Astrocyte (in vitro differentiated cells and primary cell): ENCODE measurements at regions not wholly inside any gene's neighbourhood (a gene's known extent, or its start where the extent isn't known, plus 50 kb on each side); places are given as distances from the start of the nearest gene placed in this dataset.
A peak's percentile ranks its signal among the peaks of the same experiment; 100 is the strongest.
"Not testable (repeated sequence)": the region's sequence is repeated elsewhere in the genome, so short reads cannot be mapped to it uniquely, and the experiment has no call there.

ENCODE experiments used
- DNase-seq: peaks from one replicate; pipeline ENCODE4 v3.0.0-alpha.2; 2010; ENCODE audit warnings: low read depth
- FAIRE-seq: peaks from 2 replicates; lab custom pipeline; 2011; peaks lifted over from hg19 to GRCh38; lab: Jason Lieb, UNC
- H2AFZ ChIP-seq: 2 replicates; pipeline ENCODE4 v1.6.0; 2012; ENCODE audit warnings: low read depth, low read length, inconsistent platforms
- H3K27ac ChIP-seq: 2 replicates; pipeline ENCODE4 v1.5.1; 2011; ENCODE audit warnings: low read depth, low read length, inconsistent platforms
- H3K27me3 ChIP-seq: 2 replicates; pipeline ENCODE4 v1.6.0; 2011; ENCODE audit warnings: low read length, inconsistent platforms; ENCODE audit not compliant: insufficient read depth
- H3K36me3 ChIP-seq: 2 replicates; pipeline ENCODE4 v1.5.1; 2011; ENCODE audit warnings: low read length, inconsistent platforms; ENCODE audit not compliant: insufficient read depth
- H3K4me1 ChIP-seq: 2 replicates; pipeline ENCODE4 v1.5.1; 2011; ENCODE audit warnings: low read length, inconsistent platforms; ENCODE audit not compliant: insufficient read depth
- H3K4me2 ChIP-seq: 2 replicates; pipeline ENCODE4 v1.6.0; 2012; ENCODE audit warnings: low read length, inconsistent platforms
- H3K4me3 ChIP-seq: 2 replicates; pipeline ENCODE4 v1.5.1; 2011; ENCODE audit warnings: low read depth, mild to moderate bottlenecking, low read length, inconsistent platforms; ENCODE audit not compliant: insufficient read depth
- H3K79me2 ChIP-seq: 2 replicates; pipeline ENCODE4 v1.6.0; 2012; ENCODE audit warnings: mild to moderate bottlenecking, low read length, inconsistent platforms; ENCODE audit not compliant: insufficient read depth
- H3K9ac ChIP-seq: 2 replicates; pipeline ENCODE4 v1.6.0; 2012; ENCODE audit warnings: mild to moderate bottlenecking, low read length, inconsistent platforms
- H3K9me3 ChIP-seq: 2 replicates; pipeline ENCODE4 v1.5.1; 2012; ENCODE audit warnings: low read depth, mild to moderate bottlenecking, low read length, inconsistent platforms; ENCODE audit not compliant: insufficient read depth
- H4K20me1 ChIP-seq: 2 replicates; pipeline ENCODE4 v1.6.0; 2012; ENCODE audit warnings: low read length, inconsistent platforms; ENCODE audit not compliant: insufficient read depth
- H3K27ac Mint-ChIP-seq: one replicate; pipeline ENCODE4 v1.8.0; 2021; ENCODE audit warnings: mild to moderate bottlenecking, mixed read lengths; ENCODE audit not compliant: unreplicated experiment
- H3K27me3 Mint-ChIP-seq: one replicate; pipeline ENCODE4 v1.8.0; 2021; ENCODE audit warnings: low read depth, mixed read lengths; ENCODE audit not compliant: unreplicated experiment
- H3K36me3 Mint-ChIP-seq: one replicate; pipeline ENCODE4 v1.8.0; 2021; ENCODE audit warnings: low read depth, mixed read lengths; ENCODE audit not compliant: unreplicated experiment
- H3K4me1 Mint-ChIP-seq: one replicate; pipeline ENCODE4 v1.8.0; 2021; ENCODE audit warnings: low read depth, mixed read lengths; ENCODE audit not compliant: unreplicated experiment
- H3K4me3 Mint-ChIP-seq: one replicate; pipeline ENCODE4 v1.8.0; 2021; ENCODE audit warnings: mild to moderate bottlenecking, moderate library complexity, mixed read lengths; ENCODE audit not compliant: unreplicated experiment
- H3K9me3 Mint-ChIP-seq: one replicate; pipeline ENCODE4 v1.8.0; 2021; ENCODE audit warnings: mild to moderate bottlenecking, mixed read lengths; ENCODE audit not compliant: unreplicated experiment
- CTCF ChIP-seq: IDR thresholded peaks from 2 replicates; pipeline ENCODE4 v1.5.1; 2011; ENCODE audit warnings: low read depth, mild to moderate bottlenecking, inconsistent platforms, low read length, moderate library complexity; ENCODE audit not compliant: insufficient read depth
- EZH2 ChIP-seq: IDR thresholded peaks from 2 replicates; pipeline ENCODE4 v1.6.1; 2012; ENCODE audit warnings: mild to moderate bottlenecking, low read length, inconsistent platforms; ENCODE audit not compliant: insufficient read depth

- H3K27me3 Mint-ChIP-seq = peaks cover 36% of the 10 kb centered on the region
- TF ChIP-seq EZH2 (no peak), CTCF (no peak)
- Histone ChIP-seq H3K27me3 (peaks cover 7% of the 10 kb centered on the region), H3K9ac (no peak overlapping the region), H3K9me3 (no peaks in the 10 kb centered on the region), H3K4me3 (no peak overlapping the region), H3K27ac (no peak overlapping the region), H2AFZ (no peak overlapping the region), H3K4me1 (peaks cover 24% of the 10 kb centered on the region), H4K20me1 (no peaks in the 10 kb centered on the region), H3K36me3 (no peaks in the 10 kb centered on the region), H3K79me2 (no peaks in the 10 kb centered on the region), H3K4me2 (no peak overlapping the region)
- DNase-seq (no peak), FAIRE-seq (no peak)
- no peak overlapping the region for H3K4me3 Mint-ChIP-seq
- no peaks in the 10 kb centered on the region for H3K36me3 Mint-ChIP-seq
- no peaks in the 10 kb centered on the region for H3K9me3 Mint-ChIP-seq
- no peak overlapping the region for H3K27ac Mint-ChIP-seq
- H3K4me1 Mint-ChIP-seq = peaks cover 22% of the 10 kb centered on the region
Measured at GRCh38 chr2:205865056-205865455, 182.8 kb downstream of the NRP2 start.

- H3K9ac ChIP-seq = no peak overlapping the region
- no peak overlapping the region for H3K4me2 ChIP-seq
- Mint-ChIP-seq H3K27me3 (peaks cover 40% of the 10 kb centered on the region), H3K4me1 (peaks cover 22% of the 10 kb centered on the region), H3K4me3 (no peak overlapping the region), H3K9me3 (no peaks in the 10 kb centered on the region), H3K36me3 (no peaks in the 10 kb centered on the region), H3K27ac (no peak overlapping the region)
- DNase-seq (peak; percentile 88), FAIRE-seq (no peak)
- H3K79me2 ChIP-seq = no peaks in the 10 kb centered on the region
- H3K36me3 ChIP-seq = no peaks in the 10 kb centered on the region
- H3K27ac ChIP-seq = no peak overlapping the region
- no peak overlapping the region for H3K4me3 ChIP-seq
- no peaks in the 10 kb centered on the region for H4K20me1 ChIP-seq
- TF ChIP-seq CTCF = no peak
- no peak for TF ChIP-seq EZH2
- peaks cover 24% of the 10 kb centered on the region for H3K4me1 ChIP-seq
- peaks cover 7% of the 10 kb centered on the region for H3K27me3 ChIP-seq
- H2AFZ ChIP-seq = no peak overlapping the region
- no peaks in the 10 kb centered on the region for H3K9me3 ChIP-seq
Measured at GRCh38 chr2:205864491-205864890, 182.2 kb downstream of the NRP2 start.

GRCh38 chr2:205862761-205863160 is 180.5 kb downstream of the NRP2 start:
- peaks cover 11% of the 10 kb centered on the region for H3K4me1 ChIP-seq
- not testable (repeated sequence) for H2AFZ ChIP-seq, H4K20me1 ChIP-seq, H3K4me3 ChIP-seq, H3K4me2 ChIP-seq, H3K27ac ChIP-seq, H3K9me3 ChIP-seq, H3K4me3 Mint-ChIP-seq, H3K36me3 Mint-ChIP-seq, H3K9me3 Mint-ChIP-seq, H3K27ac Mint-ChIP-seq, H3K9ac ChIP-seq, H3K36me3 ChIP-seq, FAIRE-seq, H3K27me3 ChIP-seq, DNase-seq, H3K79me2 ChIP-seq
- Mint-ChIP-seq H3K4me1 (peaks cover 16% of the 10 kb centered on the region), H3K27me3 (peaks cover 52% of the 10 kb centered on the region)
